ENCODE measurements at regions not wholly inside any gene's neighbourhood (a gene's known extent, or its start where the extent isn't known, plus 50 kb on each side); places are given as distances from the start of the nearest gene placed in this dataset.

DNA sequence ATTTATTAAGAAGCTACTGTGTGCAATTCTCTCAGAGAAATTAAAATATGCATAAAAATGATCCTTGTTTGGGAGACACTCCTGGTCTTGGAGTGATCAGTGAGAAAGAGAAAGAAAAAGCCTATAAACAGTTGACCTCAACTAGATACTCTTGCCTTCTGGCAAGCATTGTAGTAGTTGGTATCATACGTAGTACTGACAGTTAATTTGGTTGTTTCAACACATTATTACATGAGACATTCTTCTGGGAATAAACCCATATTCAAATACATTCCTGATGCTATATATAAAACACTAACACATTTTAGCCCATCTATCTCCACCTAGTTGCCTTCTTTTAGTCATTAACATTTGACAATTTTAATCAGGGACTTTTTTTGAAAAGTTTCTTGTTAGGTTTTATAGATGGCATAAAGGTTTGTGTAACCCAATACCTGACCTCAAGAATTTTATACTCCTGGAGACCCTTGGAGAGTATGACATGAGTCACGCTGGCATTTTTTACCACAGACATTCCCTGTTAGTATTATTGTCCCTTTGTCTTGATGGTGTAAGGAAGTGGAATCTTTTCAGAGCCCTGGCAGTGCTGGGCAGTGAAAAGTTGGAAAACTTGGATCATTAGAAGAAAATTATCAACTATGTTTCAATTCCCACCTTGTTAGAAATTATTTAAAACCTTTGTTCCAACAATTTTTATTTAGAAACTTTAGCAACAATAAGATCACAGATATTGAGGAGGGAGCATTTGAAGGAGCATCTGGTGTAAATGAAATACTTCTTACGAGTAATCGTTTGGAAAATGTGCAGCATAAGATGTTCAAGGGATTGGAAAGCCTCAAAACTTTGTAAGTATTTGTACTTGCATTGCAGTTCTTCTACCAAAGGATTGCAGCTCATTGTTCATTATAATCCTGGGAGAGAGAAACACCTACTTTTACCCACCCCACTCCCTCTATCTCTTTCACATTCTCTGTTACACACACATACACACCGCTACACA, 167.1 kb upstream of the PACRGL start:
- no peaks in the 10 kb centered on the region for H3K27me3 Mint-ChIP-seq (ENCODE audit: low read depth)
- no peaks in the 10 kb centered on the region for H3K36me3 Mint-ChIP-seq (ENCODE audit: low read depth)
- no peak overlapping the region for H3K4me3 Mint-ChIP-seq (ENCODE audit: low read depth)
- H3K27ac Mint-ChIP-seq, result no peak overlapping the region
- DNase-seq (ENCODE audit: low spot score), result no peak
- intact Hi-C loops (cut with micrococcal nuclease), result no loop called here
- no peaks in the 10 kb centered on the region for H3K4me1 Mint-ChIP-seq (ENCODE audit: low read depth)
- H3K9me3 Mint-ChIP-seq, result no peaks in the 10 kb centered on the region

DNA sequence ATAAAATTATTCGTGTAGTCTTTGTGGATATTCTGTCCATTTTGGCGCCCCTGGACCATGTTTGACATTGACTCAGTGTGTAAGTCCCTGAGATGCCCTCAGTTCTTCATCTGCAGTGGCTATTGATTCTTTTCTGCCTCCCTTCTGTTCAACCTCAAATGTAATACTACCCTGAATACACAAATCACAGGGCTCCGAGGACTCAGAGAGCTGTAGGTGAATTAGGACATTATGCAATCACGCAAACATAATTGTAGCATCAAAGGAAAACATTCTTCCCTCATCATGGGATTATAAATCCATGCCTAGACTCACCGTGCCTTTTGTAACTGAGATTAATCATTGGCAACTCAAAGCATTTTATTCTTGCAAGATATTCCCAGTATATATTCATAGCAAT, 161.4 kb upstream of the PACRGL start:
- H3K27ac Mint-ChIP-seq, result no peak overlapping the region
- H3K4me1 Mint-ChIP-seq (ENCODE audit: low read depth), result no peaks in the 10 kb centered on the region
- DNase-seq (ENCODE audit: low spot score), result no peak
- no peak overlapping the region for H3K4me3 Mint-ChIP-seq (ENCODE audit: low read depth)
- no peaks in the 10 kb centered on the region for H3K27me3 Mint-ChIP-seq (ENCODE audit: low read depth)
- no peaks in the 10 kb centered on the region for H3K9me3 Mint-ChIP-seq
- no peaks in the 10 kb centered on the region for H3K36me3 Mint-ChIP-seq (ENCODE audit: low read depth)
- intact Hi-C loops (cut with micrococcal nuclease), result no loop called here

DNA sequence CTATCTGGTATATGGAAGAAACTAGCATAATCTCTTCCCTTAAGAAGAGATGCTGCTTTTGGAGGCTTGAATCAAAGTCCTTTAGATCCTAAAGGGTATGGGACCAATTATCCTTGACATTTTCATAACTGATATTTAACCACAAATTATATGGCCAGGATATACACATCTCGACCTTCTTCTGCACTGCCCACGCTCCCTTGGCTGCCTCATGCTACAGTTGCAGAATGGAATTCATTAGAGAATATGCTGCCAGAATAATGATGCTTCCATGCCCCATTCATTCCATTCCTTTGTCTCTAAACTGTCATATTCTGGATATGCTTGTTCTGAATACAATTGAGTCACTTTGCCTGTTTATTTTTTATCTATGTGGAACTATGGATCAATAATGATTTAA, 157.1 kb upstream of the PACRGL start:
- DNase-seq (ENCODE audit: low spot score), result no peak
- intact Hi-C loops (cut with micrococcal nuclease), result no loop called here
- Mint-ChIP-seq H3K4me1 (ENCODE audit: low read depth) (no peaks in the 10 kb centered on the region), H3K27me3 (ENCODE audit: low read depth) (no peaks in the 10 kb centered on the region), H3K36me3 (ENCODE audit: low read depth) (no peaks in the 10 kb centered on the region), H3K9me3 (no peaks in the 10 kb centered on the region), H3K27ac (no peak overlapping the region), H3K4me3 (ENCODE audit: low read depth) (no peak overlapping the region)

DNA sequence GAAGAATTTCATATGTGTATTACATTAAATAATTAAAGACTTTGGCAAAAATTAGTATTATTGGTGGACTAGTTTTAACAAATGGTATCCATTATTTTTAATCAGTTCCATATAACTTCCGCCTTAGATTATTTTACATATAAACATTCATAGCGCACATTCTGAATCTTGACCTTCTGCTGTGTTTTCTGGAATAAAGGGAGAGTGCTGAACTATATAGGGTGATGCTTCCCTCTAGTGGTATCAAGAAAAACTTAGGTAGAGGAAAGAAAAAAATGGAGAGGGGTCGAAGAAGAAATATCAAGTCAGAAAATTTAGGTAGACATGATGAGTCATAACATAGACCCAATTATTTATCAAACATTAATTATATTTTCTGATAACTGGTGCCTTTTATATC, 155.6 kb upstream of the PACRGL start:
- no peaks in the 10 kb centered on the region for H3K27me3 Mint-ChIP-seq (ENCODE audit: low read depth)
- H3K4me3 Mint-ChIP-seq (ENCODE audit: low read depth), result no peak overlapping the region
- no peak for DNase-seq (ENCODE audit: low spot score)
- H3K36me3 Mint-ChIP-seq (ENCODE audit: low read depth), result no peaks in the 10 kb centered on the region
- no peaks in the 10 kb centered on the region for H3K4me1 Mint-ChIP-seq (ENCODE audit: low read depth)
- intact Hi-C loops (cut with micrococcal nuclease), result no loop called here
- H3K9me3 Mint-ChIP-seq, result no peaks in the 10 kb centered on the region
- no peak overlapping the region for H3K27ac Mint-ChIP-seq

- Mint-ChIP-seq H3K36me3 (ENCODE audit: low read depth) (no peaks in the 10 kb centered on the region), H3K27me3 (ENCODE audit: low read depth) (no peaks in the 10 kb centered on the region), H3K4me1 (ENCODE audit: low read depth) (no peaks in the 10 kb centered on the region), H3K27ac (no peak overlapping the region), H3K4me3 (ENCODE audit: low read depth) (no peak overlapping the region), H3K9me3 (no peaks in the 10 kb centered on the region)
- intact Hi-C loops (cut with micrococcal nuclease), result no loop called here
- DNase-seq (ENCODE audit: low spot score), result no peak
Observed at GRCh38 chr4:20552004-20552403, 148.3 kb upstream of the PACRGL start.

- DNase-seq (ENCODE audit: low spot score), result no peak
Observed at GRCh38 chr4:20554134-20554533, 146.1 kb upstream of the PACRGL start.

DNA sequence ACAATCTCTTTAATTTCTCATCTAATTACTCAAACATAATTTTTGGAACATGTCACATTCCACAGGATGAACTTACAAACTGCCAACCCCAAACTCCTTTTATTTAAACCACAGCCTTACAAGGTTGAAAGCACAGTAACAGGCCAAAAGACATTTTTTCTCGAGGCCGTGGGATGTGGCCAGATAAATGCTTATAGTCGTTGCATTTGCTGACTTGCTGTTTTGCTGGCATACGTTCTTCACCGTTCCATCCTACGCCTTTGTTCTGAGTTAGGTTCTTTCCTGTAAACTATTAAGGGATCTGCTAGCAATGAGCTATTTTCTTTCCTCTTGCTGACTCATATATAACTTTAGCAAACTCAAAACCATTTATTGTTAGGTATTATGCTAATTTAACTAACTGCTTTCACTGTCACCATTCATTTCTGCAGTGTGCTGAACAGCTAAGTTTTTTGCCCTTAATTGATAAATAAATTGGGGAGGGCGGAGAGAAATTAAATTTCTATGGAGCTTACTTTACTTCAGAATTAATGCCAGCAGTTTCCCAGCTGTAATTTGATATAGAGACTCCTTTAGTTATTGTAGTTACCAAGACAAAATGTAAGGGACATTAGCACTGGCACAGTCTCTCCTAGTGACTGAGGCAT, 135.1 kb upstream of the PACRGL start:
- Mint-ChIP-seq H3K36me3 (ENCODE audit: low read depth) (no peaks in the 10 kb centered on the region), H3K27me3 (ENCODE audit: low read depth) (no peaks in the 10 kb centered on the region), H3K9me3 (no peaks in the 10 kb centered on the region), H3K4me3 (ENCODE audit: low read depth) (no peak overlapping the region), H3K27ac (no peak overlapping the region), H3K4me1 (ENCODE audit: low read depth) (no peaks in the 10 kb centered on the region)
- intact Hi-C loops (cut with micrococcal nuclease), result no loop called here
- DNase-seq (ENCODE audit: low spot score), result no peak

More at GRCh38 chr4:20554134-20554533, 146.1 kb upstream of the PACRGL start:
- Mint-ChIP-seq H3K27ac (no peak overlapping the region), H3K27me3 (ENCODE audit: low read depth) (no peaks in the 10 kb centered on the region), H3K4me1 (ENCODE audit: low read depth) (no peaks in the 10 kb centered on the region), H3K4me3 (ENCODE audit: low read depth) (no peak overlapping the region), H3K9me3 (no peaks in the 10 kb centered on the region), H3K36me3 (ENCODE audit: low read depth) (no peaks in the 10 kb centered on the region)
- intact Hi-C loops (cut with micrococcal nuclease), result no loop called here

GRCh38 chr4:20570981-20571715, 129.1 kb upstream of the PACRGL start:
- H3K4me1 Mint-ChIP-seq (ENCODE audit: low read depth), result no peaks in the 10 kb centered on the region
- no peak overlapping the region for H3K4me3 Mint-ChIP-seq (ENCODE audit: low read depth)
- no peaks in the 10 kb centered on the region for H3K27me3 Mint-ChIP-seq (ENCODE audit: low read depth)
- no peak for DNase-seq (ENCODE audit: low spot score)
- H3K36me3 Mint-ChIP-seq (ENCODE audit: low read depth), result no peaks in the 10 kb centered on the region
- no peaks in the 10 kb centered on the region for H3K9me3 Mint-ChIP-seq
- no peak overlapping the region for H3K27ac Mint-ChIP-seq
- intact Hi-C loops (cut with micrococcal nuclease), result no loop called here

DNA sequence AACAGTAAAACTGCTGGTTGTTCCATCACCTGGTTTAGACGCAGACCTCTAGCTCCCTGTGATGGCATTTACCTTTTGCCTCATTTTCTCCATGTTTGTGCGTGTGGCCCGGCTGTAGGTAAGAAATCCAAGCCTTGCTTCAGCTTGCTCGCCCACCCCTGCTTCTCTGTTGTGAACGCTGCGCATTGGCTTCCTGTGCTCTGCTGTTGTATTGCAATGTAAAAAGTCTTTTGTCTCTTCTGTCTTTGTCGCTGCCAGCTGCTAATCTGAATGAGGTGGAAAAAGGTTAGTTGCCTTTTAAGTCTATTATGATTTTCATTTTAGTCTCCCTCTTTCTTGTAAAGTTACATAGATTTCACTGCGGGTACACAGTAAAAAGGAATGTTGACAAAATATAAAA, 127.3 kb upstream of the PACRGL start:
- intact Hi-C loops (cut with micrococcal nuclease), result no loop called here
- Mint-ChIP-seq H3K36me3 (ENCODE audit: low read depth) (no peaks in the 10 kb centered on the region), H3K4me1 (ENCODE audit: low read depth) (no peaks in the 10 kb centered on the region), H3K9me3 (no peaks in the 10 kb centered on the region), H3K27ac (no peak overlapping the region), H3K4me3 (ENCODE audit: low read depth) (no peak overlapping the region), H3K27me3 (ENCODE audit: low read depth) (no peaks in the 10 kb centered on the region)
- no peak for DNase-seq (ENCODE audit: low spot score)

DNA sequence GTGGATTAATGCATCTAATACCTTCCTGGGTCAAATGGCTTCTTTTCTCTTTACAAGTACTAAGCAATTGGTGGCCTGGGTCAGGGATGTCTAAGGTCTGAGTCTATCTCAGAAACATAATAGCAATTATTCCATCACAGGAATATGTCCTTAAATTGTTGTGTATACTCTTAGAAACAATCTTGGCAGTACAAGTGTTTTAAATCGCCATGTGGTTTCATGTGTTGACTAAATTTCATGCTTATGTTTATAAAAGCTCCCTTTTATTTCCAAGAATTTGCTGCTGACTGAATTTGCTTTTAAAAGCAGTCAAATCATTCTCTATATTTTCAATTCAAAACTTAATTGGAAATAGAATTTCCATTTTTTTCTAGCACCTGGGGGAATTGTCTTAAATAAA, 125.3 kb upstream of the PACRGL start:
- intact Hi-C loops (cut with micrococcal nuclease), result no loop called here
- DNase-seq (ENCODE audit: low spot score), result no peak
- H3K36me3 Mint-ChIP-seq (ENCODE audit: low read depth), result no peaks in the 10 kb centered on the region
- no peaks in the 10 kb centered on the region for H3K4me1 Mint-ChIP-seq (ENCODE audit: low read depth)
- no peaks in the 10 kb centered on the region for H3K27me3 Mint-ChIP-seq (ENCODE audit: low read depth)
- H3K27ac Mint-ChIP-seq, result no peak overlapping the region
- H3K4me3 Mint-ChIP-seq (ENCODE audit: low read depth), result no peak overlapping the region
- no peaks in the 10 kb centered on the region for H3K9me3 Mint-ChIP-seq

GRCh38 chr4:20575486-20575885, 124.8 kb upstream of the PACRGL start:
- no peak overlapping the region for H3K4me3 Mint-ChIP-seq (ENCODE audit: low read depth)
- no peak overlapping the region for H3K27ac Mint-ChIP-seq
- intact Hi-C loops (cut with micrococcal nuclease), result no loop called here
- no peaks in the 10 kb centered on the region for H3K36me3 Mint-ChIP-seq (ENCODE audit: low read depth)
- H3K27me3 Mint-ChIP-seq (ENCODE audit: low read depth), result no peaks in the 10 kb centered on the region
- DNase-seq (ENCODE audit: low spot score), result no peak
- no peaks in the 10 kb centered on the region for H3K4me1 Mint-ChIP-seq (ENCODE audit: low read depth)
- H3K9me3 Mint-ChIP-seq, result no peaks in the 10 kb centered on the region

DNA sequence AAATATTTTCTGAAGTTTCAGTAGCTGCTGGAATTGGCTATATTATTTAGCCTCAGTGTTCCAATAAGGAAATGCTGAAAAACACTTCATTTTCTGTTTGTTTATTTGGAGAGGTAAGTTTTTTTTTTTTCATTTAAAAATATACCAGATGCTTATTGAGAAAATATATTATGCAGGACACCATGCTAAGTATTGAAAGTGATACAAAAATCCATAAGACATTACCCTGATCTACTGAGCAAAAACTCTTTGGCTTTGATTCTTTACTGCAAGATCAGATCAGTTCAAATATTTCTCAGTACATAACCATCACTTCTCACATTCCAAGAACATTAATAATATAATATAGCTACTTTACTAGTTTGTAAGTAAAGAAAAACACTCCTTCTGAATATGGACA, 123.4 kb upstream of the PACRGL start:
- no peaks in the 10 kb centered on the region for H3K4me1 Mint-ChIP-seq (ENCODE audit: low read depth)
- H3K9me3 Mint-ChIP-seq, result no peaks in the 10 kb centered on the region
- H3K27me3 Mint-ChIP-seq (ENCODE audit: low read depth), result no peaks in the 10 kb centered on the region
- no peaks in the 10 kb centered on the region for H3K36me3 Mint-ChIP-seq (ENCODE audit: low read depth)
- H3K4me3 Mint-ChIP-seq (ENCODE audit: low read depth), result no peak overlapping the region
- intact Hi-C loops (cut with micrococcal nuclease), result no loop called here
- no peak for DNase-seq (ENCODE audit: low spot score)
- no peak overlapping the region for H3K27ac Mint-ChIP-seq

GRCh38 chr4:20577702-20578101, 122.6 kb upstream of the PACRGL start:
- no peak overlapping the region for H3K4me3 Mint-ChIP-seq (ENCODE audit: low read depth)
- intact Hi-C loops (cut with micrococcal nuclease), result no loop called here
- H3K27me3 Mint-ChIP-seq (ENCODE audit: low read depth), result no peaks in the 10 kb centered on the region
- no peaks in the 10 kb centered on the region for H3K36me3 Mint-ChIP-seq (ENCODE audit: low read depth)
- no peaks in the 10 kb centered on the region for H3K9me3 Mint-ChIP-seq
- DNase-seq (ENCODE audit: low spot score), result no peak
- no peak overlapping the region for H3K27ac Mint-ChIP-seq
- H3K4me1 Mint-ChIP-seq (ENCODE audit: low read depth), result no peaks in the 10 kb centered on the region
